Adipocyte (in vitro differentiated cells): ENCODE measurements at regions not wholly inside any gene's neighbourhood (a gene's known extent, or its start where the extent isn't known, plus 50 kb on each side); places are given as distances from the start of the nearest gene placed in this dataset.

Source experiments
- DNase-seq: peaks from one replicate; pipeline ENCODE4 v3.0.0-alpha.2; 2015; ENCODE audit warnings: low read depth
- H3K27me3 ChIP-seq: replicated peaks from 2 replicates; pipeline ENCODE4 v1.7.0; 2013; ENCODE audit warnings: mild to moderate bottlenecking, low read length, moderate library complexity; ENCODE audit not compliant: control insufficient read depth, insufficient read depth
- H3K36me3 ChIP-seq: 2 replicates; pipeline ENCODE4 v1.7.0; 2013; ENCODE audit warnings: low read length, mild to moderate bottlenecking, moderate library complexity; ENCODE audit not compliant: control insufficient read depth, insufficient read depth, severe bottlenecking
- H3K4me1 ChIP-seq: 2 replicates; pipeline ENCODE4 v1.7.0; 2013; ENCODE audit warnings: mild to moderate bottlenecking, low read length, moderate library complexity; ENCODE audit not compliant: control insufficient read depth, insufficient read depth
- H3K4me3 ChIP-seq: 2 replicates; pipeline ENCODE4 v1.7.0; 2013; ENCODE audit warnings: mild to moderate bottlenecking, low read length, moderate library complexity
- H3K9ac ChIP-seq: 2 replicates; pipeline ENCODE4 v1.7.0; 2013; ENCODE audit warnings: mild to moderate bottlenecking, low read length, moderate library complexity
- H3K9me3 ChIP-seq: 2 replicates; pipeline ENCODE4 v1.7.0; 2013; ENCODE audit warnings: mild to moderate bottlenecking, low read length, moderate library complexity; ENCODE audit not compliant: control insufficient read depth

- H3K4me1 ChIP-seq, result no peaks in the 10 kb centered on the region
- H3K27me3 ChIP-seq, result peaks cover 29% of the 10 kb centered on the region
- DNase-seq, result no peak
- H3K36me3 ChIP-seq, result no peaks in the 10 kb centered on the region
- H3K9me3 ChIP-seq, result no peaks in the 10 kb centered on the region
- H3K4me3 ChIP-seq, result no peak overlapping the region
- H3K9ac ChIP-seq, result no peak overlapping the region
These were observed 286.2 kb upstream of the CXCR4 start for GRCh38 chr2:136404176-136404575.

- Histone ChIP-seq H3K36me3 (no peaks in the 10 kb centered on the region), H3K4me3 (no peak overlapping the region), H3K4me1 (no peaks in the 10 kb centered on the region), H3K27me3 (peaks cover 27% of the 10 kb centered on the region), H3K9me3 (no peaks in the 10 kb centered on the region), H3K9ac (no peak overlapping the region)
- no peak for DNase-seq
These were observed 284.3 kb upstream of the CXCR4 start for GRCh38 chr2:136402281-136402680.

- DNase-seq, result no peak
- no peaks in the 10 kb centered on the region for H3K9me3 ChIP-seq
- no peaks in the 10 kb centered on the region for H3K4me1 ChIP-seq
- no peak overlapping the region for H3K9ac ChIP-seq
- peaks cover 12% of the 10 kb centered on the region for H3K27me3 ChIP-seq
- H3K4me3 ChIP-seq, result no peak overlapping the region
- H3K36me3 ChIP-seq, result no peaks in the 10 kb centered on the region
These were observed 281.8 kb upstream of the CXCR4 start for GRCh38 chr2:136399667-136400289.

- Histone ChIP-seq H3K4me1 (no peaks in the 10 kb centered on the region), H3K9ac (no peak overlapping the region), H3K9me3 (no peaks in the 10 kb centered on the region), H3K27me3 (peaks cover 14% of the 10 kb centered on the region), H3K36me3 (no peaks in the 10 kb centered on the region), H3K4me3 (no peak overlapping the region)
- no peak for DNase-seq
These were observed 277.6 kb upstream of the CXCR4 start for GRCh38 chr2:136395582-136395981.

- H3K27me3 ChIP-seq, result peaks cover 24% of the 10 kb centered on the region
- no peaks in the 10 kb centered on the region for H3K4me1 ChIP-seq
These were observed 276.4 kb upstream of the CXCR4 start for GRCh38 chr2:136394136-136395060.

GRCh38 chr2:136393514-136393913, 275.6 kb upstream of the CXCR4 start:
- H3K9me3 ChIP-seq, result no peaks in the 10 kb centered on the region
- no peak for DNase-seq
- H3K4me3 ChIP-seq, result no peak overlapping the region
- H3K36me3 ChIP-seq, result no peaks in the 10 kb centered on the region
- H3K4me1 ChIP-seq, result no peaks in the 10 kb centered on the region
- H3K27me3 ChIP-seq, result peaks cover 30% of the 10 kb centered on the region
- H3K9ac ChIP-seq, result no peak overlapping the region

More at GRCh38 chr2:136394136-136395060, 276.4 kb upstream of the CXCR4 start:
- DNase-seq, result no peak
- Histone ChIP-seq H3K9ac (no peak overlapping the region), H3K36me3 (no peaks in the 10 kb centered on the region), H3K9me3 (no peaks in the 10 kb centered on the region), H3K4me3 (no peak overlapping the region)

- Histone ChIP-seq H3K9ac (no peak overlapping the region), H3K4me3 (no peak overlapping the region), H3K27me3 (peaks cover 30% of the 10 kb centered on the region), H3K36me3 (no peaks in the 10 kb centered on the region), H3K4me1 (no peaks in the 10 kb centered on the region), H3K9me3 (no peaks in the 10 kb centered on the region)
- DNase-seq, result no peak
These were observed 275.1 kb upstream of the CXCR4 start for GRCh38 chr2:136392897-136393505.

GRCh38 chr2:136389809-136390208, 271.9 kb upstream of the CXCR4 start:
- H3K4me3 ChIP-seq, result no peak overlapping the region
- no peak for DNase-seq
- H3K27me3 ChIP-seq, result peaks cover 30% of the 10 kb centered on the region
- peaks cover 6% of the 10 kb centered on the region for H3K4me1 ChIP-seq
- no peaks in the 10 kb centered on the region for H3K9me3 ChIP-seq
- H3K9ac ChIP-seq, result no peak overlapping the region
- no peaks in the 10 kb centered on the region for H3K36me3 ChIP-seq

GRCh38 chr2:136386046-136386445, 268.1 kb upstream of the CXCR4 start:
- no peak overlapping the region for H3K4me3 ChIP-seq
- H3K36me3 ChIP-seq, result no peaks in the 10 kb centered on the region
- H3K9me3 ChIP-seq, result no peaks in the 10 kb centered on the region
- H3K9ac ChIP-seq, result no peak overlapping the region
- peaks cover 7% of the 10 kb centered on the region for H3K4me1 ChIP-seq
- H3K27me3 ChIP-seq, result peaks cover 20% of the 10 kb centered on the region
- no peak for DNase-seq

GRCh38 chr2:136384531-136385303, 266.8 kb upstream of the CXCR4 start:
- Histone ChIP-seq H3K9me3 (no peaks in the 10 kb centered on the region), H3K9ac (no peak overlapping the region), H3K4me1 (peaks cover 7% of the 10 kb centered on the region), H3K27me3 (peaks cover 8% of the 10 kb centered on the region), H3K36me3 (no peaks in the 10 kb centered on the region), H3K4me3 (no peak overlapping the region)
- DNase-seq, result peak; percentile 53

- no peak overlapping the region for H3K9ac ChIP-seq
- H3K9me3 ChIP-seq, result no peaks in the 10 kb centered on the region
- no peak for DNase-seq
- H3K27me3 ChIP-seq, result no peaks in the 10 kb centered on the region
- H3K4me1 ChIP-seq, result peaks cover 7% of the 10 kb centered on the region
- no peaks in the 10 kb centered on the region for H3K36me3 ChIP-seq
- no peak overlapping the region for H3K4me3 ChIP-seq
These were observed 265.2 kb upstream of the CXCR4 start for GRCh38 chr2:136383167-136383566.
